Ureter (tissue), 1 donor: ENCODE measurements at regions not wholly inside any gene's neighbourhood (a gene's known extent, or its start where the extent isn't known, plus 50 kb on each side); places are given as distances from the start of the nearest gene placed in this dataset.

Source experiments
- DNase-seq: peaks from one replicate; pipeline ENCODE4 v3.0.0-alpha.2; 2020; ENCODE audit warnings: low spot score
- donor health status: DM: yes; HTN: yes; CAD: no.

DNA sequence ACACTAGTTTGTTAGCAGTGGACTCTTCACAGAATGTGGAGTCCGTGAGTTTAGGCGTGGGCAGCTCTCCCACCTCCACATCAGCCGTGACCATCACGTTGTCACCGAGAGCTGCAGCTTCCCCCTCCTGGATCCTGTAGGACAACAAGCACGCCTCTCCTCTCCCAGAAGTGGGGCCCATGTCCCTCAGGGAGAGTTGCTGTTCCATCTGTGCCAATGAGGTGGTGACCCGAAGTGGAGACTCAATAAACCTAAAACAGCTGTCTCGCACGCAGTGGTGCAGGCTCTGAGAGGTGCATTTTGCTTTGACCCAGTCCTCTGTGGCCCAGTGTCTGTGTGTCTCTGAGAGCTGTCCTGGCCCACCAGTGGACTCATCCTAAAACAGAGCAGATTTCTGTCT is 456.5 kb upstream of the SOX11 start:
- no peak for DNase-seq

DNA sequence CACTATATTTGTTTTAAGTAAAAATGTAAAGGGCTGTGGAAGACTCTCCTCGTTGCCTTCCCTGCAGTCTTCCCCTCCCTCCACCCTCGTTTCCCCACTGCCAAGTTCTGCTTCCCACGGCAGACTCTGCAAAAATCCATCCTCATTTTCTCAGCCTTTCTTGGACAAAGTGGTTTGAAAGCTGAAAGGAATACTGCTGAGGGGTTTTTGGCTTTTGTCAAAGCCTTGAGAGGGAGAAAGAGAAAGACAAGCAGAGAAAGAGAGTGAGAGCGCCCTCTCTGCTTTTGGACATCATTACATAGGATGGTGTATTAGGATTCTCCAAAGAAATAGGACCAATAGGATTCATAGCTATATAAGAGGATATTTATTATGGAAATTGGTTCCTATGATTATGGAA is 455.9 kb upstream of the SOX11 start:
- no peak for DNase-seq

DNA sequence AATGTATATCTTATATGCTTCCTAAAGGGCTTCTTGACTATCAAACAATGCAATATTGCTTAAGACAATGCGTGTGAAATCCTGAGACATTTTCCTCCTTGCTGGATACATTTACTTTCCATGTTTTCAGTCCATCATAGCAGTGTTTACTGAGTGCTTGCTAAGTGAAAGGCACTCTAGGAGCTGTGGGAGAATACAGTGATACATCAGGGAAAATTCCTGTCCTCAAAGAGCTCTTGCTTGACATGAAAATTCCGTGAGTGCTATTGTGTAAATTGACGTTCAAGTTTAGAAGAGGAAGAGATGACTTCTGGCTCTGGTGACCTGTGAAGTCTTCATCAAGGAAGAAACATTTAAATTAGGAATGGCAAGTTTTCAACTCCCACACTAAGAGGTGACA is 449.4 kb upstream of the SOX11 start:
- DNase-seq: no peak

DNA sequence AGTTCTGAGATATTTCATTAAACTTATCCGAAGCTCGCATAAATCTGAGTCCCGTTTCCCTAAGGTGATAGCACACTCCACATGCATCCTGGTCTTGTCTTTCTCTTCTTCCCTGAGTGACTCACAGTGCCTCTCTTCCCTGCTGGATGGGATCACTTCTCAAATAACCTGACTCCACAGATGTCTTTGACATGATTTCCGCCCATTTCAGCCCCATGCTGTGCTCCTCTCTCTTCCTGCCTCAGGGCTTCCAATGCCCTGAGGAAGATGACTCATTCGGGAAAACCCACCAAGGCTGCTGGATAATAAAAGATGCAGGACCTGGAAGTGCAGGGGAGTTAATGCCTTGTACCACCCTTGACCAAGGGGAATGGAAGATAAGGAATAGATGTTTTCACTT is 441.7 kb upstream of the SOX11 start:
- no peak for DNase-seq

DNA sequence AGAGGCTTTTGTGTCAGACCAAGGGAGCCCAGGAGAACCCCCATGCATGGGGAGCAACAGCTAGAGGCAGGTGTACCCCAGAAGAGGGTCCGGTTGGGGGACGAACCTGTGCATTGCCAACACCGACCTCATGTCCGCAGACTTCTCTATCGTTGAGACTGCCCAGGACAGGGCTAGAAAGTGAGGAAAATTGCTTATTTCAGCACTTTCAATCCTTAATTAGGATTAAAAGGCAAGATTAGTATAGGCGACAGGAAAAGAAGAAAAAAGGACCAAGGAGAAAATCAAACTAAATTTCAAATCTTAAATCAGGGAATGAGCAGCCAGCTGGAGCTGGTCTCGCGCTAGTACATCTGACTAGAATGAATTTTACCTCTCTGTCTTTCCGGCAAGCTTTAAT is 438.9 kb upstream of the SOX11 start:
- no peak for DNase-seq

DNA sequence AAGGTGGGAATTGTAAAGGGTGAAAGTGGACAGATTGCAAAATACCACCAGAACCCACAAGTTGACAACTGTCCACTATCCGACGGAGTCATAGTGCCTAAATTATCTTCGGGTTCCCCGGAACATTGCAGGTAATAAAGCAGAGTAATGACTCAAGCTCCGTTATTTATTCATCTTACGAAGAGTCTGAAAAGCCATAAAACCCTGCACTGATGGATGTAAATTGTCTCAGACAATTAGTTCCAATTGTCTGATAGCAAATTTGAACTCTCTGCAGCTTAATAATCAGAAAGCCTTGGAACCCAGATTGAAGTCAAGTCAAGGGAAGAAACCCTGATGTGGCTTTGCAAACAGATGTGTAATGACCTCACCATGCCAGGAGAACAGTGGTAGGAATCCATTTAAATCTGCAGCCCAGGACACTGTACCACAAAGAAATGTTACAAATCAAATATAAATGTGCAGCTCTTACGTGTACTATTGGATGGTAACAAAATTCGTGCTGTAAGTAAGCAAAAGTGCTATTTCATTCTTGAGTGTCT is 437.3 kb upstream of the SOX11 start:
- no peak for DNase-seq

DNA sequence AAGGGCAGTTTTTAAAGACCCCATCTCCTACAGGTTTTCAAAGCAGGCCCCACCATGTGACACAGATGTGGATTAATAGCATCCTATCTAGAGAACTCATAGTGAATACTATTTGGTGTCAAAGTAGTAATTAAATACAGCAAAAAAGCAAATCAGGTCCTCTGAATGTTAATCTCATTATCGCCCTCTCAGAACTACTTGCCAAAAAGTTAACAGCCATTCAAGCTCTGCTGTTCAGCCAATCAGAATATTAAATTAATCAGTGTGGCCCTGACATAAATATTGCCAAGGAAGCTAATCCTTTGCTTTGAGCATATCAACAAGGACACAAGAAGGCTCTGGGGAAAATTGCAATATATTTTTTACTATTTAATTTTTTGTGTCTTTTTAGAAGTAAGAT is 428.9 kb upstream of the SOX11 start:
- DNase-seq: no peak

DNA sequence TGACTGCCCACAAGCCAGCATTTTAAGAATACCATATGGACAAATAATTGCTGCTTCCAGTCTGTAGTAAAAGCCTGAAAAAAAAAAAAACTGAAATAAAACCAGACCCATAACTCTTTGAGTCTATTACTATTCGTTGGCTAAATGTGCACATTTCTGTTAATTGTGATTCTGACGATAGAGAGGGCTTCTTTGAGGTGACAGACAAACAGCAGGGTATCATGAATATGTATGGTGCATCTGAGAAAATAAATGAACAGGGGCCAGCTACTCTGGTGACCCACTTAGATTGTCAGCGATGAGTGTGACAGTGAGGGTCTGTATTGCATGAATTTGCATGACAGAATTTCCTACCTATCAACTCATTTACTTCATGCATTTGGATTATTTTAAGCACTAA is 427.8 kb upstream of the SOX11 start:
- no peak for DNase-seq

DNA sequence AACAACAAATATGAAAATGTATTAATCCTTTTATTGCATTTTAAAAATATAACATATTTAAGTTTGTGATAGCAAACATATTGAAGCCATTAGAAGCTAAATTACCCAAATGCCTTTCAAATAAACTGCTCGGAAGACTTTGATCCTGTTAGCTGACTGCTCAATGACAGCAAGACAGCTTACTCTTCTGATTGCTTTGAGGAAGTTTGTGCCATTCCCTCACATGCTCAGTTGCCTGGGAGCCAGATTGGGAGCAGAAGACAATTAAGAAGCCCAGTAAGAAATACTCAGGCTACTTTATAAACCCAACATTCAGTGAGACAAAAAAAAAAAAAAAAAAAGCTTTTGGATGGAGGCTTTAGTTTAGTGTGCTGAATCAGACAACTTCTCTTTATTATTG is 407.1 kb upstream of the SOX11 start:
- DNase-seq: no peak

DNA sequence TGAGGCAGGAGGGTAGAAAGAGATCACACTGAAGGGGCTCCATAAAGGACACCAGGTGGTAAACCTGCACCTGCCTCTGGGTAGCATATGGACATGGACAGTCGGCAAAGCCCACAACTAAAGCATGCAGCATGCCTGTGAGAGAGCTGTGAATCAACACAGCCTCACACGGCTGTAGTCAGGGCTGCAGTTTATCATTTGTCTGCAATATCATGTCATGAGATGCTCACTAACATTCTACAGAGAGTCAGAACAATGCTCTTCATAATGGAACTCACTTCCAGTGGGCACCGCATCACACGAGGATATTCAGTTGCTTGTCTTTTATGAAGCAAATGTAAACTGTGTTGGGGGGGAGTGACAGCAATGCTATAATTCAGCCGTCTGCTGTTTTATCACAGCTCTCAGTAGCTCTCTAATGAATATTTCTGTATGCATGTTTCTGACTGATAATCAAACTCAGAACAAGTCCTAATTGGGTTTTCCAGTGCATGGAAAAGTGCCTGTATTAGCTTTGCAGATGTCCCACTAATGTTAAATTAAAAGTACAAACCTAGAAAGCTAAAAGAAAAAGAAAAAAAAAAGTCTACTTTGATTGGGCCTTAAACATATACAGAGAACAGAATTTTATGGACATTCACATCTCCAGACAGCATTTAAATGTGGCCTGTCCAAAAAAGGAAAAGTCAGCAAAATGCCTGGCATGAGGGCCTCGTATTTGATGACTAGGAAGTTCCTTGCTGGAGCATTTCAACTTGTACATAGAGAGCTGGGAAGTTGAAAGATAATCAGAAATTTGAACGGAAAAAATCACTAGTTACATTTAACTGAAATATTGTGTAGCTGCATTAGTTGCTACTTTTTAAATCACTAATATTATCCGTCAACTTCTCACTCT is 406.1 kb upstream of the SOX11 start:
- no peak for DNase-seq

DNA sequence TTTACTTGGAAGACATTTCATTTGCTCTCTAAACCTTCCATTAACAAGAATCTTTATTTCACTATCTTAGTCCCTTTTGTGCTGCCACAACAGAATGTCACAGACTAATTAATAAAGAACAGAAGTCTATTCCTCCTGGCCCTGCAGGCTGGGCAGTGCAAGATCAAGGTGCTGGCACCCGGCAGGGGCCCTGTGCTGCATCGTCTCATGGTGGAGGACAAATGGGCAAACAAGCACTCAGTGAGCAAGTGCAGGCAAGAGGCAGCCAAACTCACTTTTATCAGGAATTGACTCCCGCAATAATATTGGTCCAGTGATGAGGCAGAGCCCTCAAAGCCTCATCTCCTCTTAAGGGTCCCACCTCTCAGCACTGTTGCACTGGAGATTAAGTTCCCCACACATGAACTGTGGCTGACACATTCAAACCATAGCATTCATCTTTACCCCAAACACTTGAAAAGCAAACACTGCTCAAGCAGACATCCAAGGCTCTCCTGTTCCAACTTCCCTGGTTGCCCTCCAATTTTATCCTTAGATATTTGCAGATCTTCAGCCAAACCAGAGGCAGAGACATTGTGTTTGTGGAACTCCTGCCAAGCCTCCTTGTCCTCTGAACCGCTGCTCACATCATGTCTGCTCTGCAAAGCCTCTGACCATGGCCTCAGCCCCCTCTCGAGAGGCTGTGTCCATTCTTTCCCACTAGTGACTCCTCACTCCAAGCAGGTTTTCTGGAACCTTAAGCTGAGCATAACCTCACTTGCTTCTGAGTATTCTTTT is 404.4 kb upstream of the SOX11 start:
- DNase-seq: no peak

DNA sequence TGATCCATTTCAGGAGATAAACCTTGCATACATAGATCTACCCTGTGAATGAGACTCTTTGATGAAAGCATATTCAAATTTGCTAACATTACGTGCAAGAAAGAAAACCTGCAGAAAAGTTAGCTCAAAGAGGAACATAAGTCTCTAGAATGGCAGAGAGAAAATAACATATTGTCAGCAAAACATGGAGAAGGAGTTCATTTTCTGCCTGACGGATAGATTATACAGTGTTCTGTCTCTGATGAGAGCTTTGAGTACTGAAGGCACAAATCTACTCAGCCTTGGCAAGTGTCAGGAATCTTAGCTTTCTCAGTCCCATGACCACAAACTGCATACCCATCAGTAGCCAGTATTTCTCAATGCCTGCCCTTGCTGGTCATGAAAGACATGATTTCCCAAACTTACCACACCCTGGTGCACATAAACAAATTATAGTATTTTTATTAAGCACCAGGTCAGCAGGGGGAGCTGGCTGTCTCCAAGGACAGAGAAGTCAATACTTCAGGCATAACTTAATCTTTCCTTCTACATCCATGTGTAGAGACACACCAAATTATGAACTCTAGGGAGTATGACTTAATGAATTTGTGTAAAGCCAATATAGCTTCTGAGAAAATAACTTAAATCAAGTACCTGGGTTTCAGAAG is 401.2 kb upstream of the SOX11 start:
- DNase-seq: no peak

DNA sequence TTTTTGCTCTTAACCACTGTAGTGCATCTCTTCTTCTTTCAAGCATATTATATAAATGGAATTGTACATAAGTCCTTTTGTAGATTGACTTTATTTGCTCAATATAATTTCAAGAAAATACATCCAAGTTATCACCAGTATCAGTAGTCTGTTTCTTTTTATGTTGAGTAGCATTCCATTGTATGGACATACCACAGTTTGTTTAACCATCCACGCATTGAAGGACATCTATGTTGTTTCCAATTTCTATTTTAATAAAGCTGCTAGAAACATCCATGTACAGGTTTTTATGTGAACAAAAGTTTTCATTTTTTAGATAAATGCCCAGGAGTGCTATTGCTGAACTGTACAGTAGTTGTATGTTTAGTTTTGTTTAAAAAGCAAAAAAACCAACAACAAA is 387.5 kb upstream of the SOX11 start:
- no peak for DNase-seq

DNA sequence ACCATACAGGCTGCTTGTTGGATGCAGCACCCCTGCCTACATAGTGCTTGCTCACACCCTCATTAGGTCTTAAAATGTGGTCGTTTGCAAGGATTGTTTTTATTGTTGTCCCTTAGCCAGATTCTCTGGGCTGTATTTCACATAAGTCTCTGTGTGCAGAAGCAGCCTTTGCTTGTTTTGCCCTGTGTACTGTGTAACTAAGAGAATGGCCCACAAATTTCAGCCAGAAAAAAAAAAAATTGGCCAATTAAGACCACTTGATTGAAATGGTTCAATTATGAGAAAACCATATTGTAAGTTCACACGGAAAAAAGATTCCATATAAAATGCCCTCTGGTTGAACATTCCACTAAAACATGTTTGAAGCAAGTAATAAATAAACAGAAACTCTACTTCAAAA is 377.1 kb upstream of the SOX11 start:
- DNase-seq: no peak

DNA sequence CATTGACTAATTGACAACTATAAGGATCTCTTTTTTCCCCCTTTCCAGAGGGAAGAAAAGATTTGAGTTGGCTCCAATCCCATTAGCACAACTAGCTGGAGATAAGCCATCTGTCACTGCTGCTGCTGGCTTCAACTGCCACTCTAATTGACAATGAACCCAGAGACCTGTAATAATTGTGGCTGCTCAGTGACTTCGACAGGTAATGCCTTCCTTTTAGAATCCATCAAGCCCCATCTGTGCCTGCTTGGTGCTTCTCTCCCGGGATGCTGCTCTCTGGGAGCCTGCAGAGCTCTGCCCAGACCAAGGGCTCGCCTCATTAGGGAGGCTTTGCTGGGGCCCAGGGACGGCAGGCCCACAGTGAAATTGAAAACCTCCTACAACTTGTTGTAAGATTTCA is 376.7 kb upstream of the SOX11 start:
- DNase-seq: no peak

DNA sequence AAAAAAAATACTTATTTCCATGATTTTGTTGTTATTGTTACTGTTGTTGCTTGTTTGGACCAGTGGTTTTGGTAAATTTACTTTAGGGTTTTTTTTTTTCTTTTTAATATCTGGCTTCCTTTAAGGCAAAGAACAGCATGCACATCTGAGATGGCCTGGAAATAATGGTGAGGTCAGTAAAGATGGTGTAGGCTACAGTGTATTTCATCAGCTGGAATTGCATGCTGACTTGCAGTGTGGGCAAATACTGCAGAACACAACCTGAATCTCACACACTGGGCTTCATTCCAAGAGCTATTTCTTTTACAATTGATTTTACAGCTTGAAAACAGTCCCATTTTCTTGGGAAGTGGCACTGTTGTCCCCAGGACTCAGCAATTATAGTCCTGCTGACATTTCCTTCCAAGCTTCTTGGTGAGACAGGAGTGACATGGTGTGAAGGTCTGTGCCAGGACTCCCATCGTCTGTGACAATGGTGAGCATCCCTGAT is 376.1 kb upstream of the SOX11 start:
- no peak for DNase-seq

DNA sequence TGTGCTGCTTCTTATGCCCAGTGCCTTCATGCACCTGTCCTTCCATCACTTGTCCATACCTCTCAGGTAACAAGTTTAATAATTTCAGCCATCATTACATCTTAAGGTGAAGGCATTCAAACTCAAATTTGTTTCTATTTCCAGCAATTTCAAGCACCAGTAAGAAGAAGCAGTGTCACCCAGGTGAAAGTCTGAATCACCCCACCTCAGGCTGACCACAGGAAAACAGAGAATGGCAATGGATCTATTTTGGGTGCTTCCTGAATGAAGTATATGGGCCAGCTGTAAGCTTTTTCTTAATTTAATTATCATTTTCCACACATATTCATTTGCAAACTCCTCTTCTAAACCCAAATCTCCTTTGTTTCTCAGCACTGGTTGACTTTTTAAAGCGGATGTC is 372.7 kb upstream of the SOX11 start:
- no peak for DNase-seq

DNA sequence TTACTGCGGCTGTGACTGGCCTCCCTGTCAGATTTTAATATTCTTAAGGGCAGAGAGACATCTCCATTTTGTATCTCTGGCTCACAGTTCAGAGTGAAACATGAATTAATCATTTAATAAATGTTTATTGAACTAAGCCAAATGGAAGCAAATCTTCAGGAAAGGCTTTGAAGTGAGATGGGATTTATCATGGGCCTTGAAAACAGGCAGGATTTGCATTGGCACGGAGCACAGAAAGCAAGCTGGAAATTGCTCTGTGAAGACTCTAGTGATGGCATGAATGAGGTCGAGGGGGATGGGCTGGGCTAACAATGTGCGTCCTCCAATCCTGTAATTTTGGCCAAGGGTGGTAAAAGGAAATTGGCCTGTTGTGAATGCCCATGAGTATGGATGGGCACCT is 369.8 kb upstream of the SOX11 start:
- no peak for DNase-seq

DNA sequence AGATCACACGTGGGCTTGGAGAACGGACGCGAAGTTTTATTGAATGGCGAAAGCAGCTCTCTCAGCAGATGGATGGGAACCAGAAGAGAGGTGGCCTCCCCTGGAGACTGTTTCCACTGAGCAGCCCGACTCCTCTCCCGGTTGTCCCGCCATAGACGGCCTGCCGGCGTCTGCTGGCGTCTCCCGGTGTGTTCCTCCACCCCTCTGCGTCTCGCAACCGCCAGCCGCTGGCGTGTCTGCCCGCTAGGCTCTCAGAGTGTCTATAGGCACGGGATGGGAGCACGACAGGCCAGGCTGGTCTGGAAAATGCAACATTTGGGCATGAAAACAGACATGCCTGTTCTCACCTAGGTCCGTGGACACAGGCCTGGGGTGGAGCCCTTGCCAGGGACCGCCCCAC is 366.7 kb upstream of the SOX11 start:
- no peak for DNase-seq

DNA sequence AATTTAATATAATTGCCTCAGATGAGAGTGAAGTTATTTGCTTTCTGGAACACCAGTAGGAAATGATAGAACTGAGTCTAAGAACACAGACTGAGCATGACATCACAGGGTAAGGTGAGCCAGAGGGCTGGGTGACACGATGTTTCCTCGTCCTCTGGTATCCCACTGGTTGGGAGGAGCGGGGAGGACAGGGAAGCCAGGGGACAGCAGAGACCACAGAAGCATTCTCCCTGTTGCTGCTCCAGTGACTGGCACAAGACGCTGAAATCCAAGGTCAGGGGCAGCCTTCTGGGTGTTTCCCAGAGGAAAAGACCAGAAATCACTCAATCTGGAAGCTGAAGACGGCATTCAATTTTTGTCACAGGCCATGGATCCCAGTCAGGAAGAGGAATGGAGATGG is 363.4 kb upstream of the SOX11 start:
- DNase-seq: no peak

DNA sequence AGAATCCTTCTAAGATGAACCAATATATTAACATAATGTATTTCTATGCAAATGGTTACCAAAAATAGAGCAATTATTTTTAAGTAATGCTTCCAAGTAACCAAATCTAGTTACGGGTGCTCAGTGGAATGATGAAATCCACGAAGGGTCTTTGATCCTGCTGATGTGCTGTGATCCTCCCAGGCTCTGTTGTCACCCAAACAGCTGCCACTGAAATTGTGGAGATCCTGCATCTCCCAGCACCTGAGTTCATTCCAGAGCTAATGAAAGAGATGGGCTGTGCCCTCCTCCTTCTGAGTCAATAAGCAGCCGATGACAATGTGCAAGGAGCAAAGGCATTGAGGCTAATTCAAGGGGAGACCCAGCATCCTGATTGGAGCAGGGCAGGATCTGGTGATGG is 362.4 kb upstream of the SOX11 start:
- DNase-seq: no peak

DNA sequence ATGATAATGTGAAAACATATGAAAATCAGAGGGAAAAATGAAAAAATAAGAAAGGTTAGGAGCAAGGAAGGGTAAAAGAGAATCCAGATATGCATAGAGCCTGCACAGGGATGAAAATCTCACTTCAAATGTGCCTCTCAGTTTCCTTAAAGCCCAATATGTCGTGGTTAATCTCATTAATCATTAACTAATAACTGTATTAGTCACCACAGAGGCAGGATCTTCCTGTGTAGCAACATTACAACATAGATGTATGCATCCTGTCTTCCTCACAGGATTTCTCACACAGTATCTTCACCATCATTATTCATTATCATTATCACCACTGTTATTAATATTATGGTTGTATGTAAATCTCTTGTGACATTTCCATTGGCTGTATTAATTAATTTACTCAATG is 361.2 kb upstream of the SOX11 start:
- DNase-seq: no peak
